Activated T-cell treated with anti-CD3 and anti-CD28 coated beads for 24 hours (primary cell): ENCODE measurements at regions not wholly inside any gene's neighbourhood (a gene's known extent, or its start where the extent isn't known, plus 50 kb on each side); places are given as distances from the start of the nearest gene placed in this dataset.

ENCODE experiments used
- DNase-seq: peaks from one replicate; pipeline ENCODE4 v3.0.0-alpha.2; 2020; ENCODE audit warnings: low read depth

DNA sequence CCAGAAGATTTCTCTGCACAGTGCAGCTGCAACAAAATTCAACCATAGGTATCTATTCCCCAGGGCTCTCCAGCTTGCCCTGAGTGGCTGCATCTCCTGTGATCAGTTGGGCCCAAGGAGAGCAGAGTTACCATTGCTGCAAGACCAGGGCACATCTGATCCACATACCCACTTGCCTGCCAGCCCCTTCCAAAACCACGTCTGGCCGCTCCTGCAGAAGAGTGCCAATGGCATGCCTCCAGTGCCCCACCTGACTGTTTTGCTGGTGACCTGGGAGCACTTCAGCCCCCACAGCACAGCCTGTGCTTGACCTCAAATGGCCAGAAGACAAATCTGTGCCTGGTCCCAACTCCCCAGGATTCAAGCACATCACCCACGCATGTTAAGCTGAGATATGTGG, 526.1 kb upstream of the GBE1 start:
- DNase-seq: no peak

DNA sequence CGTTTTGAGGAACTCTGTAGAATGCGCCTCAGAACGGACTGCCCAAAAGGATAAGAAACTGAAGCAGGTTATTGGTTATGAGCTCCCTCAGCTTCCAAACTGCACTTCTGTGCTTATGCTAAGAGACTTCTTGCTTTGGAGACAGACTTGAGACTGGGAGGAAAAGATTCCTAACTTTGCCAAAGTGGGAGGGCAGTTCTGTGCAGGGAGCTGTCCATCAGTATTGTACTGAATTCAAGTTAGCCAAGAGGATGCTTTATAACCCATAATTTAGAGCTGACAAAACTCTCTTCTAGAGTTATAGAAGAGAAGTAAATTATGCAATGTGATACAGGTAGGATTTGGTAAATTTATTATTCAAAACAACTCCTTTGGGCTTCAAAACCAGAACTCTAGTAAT, 519.8 kb upstream of the GBE1 start:
- DNase-seq: no peak

DNA sequence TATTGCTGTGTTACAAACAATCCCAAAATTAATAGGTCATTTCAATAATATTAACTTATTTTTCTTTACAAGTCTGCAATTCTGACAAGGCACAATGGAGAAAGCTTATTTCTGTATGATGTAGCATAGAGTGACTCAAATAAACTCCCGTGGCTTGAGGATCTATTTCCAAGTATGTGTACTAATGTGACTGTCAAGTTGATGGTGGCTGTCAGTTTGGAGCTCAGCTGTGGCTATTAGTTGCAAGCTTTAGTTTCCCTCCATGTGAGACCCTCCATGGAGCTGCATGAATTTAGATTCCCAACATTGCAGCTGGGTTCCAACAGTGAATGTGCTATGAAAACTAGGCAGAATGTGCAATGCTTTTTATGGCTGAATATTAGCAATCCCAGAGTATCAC, 515.5 kb upstream of the GBE1 start:
- no peak for DNase-seq

DNA sequence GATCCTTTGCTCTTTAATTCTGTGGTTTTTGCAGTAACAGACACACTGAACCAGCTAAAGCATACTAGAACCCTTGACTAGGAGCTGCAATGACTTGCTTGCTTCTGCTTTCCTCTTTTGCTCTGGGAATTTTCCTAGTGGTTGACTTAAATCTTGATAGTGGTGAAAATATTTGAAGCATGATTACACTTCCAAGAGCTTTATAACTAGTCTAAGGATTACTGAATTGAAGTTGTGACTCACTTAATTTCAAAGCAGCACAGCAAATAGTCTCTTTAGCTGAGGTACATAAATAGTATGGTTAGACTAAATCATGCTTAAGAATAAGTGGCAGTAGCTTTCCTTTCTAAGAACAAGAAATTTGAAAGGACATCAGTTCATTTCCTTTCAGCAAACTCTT, 513.5 kb upstream of the GBE1 start:
- DNase-seq: no peak

DNA sequence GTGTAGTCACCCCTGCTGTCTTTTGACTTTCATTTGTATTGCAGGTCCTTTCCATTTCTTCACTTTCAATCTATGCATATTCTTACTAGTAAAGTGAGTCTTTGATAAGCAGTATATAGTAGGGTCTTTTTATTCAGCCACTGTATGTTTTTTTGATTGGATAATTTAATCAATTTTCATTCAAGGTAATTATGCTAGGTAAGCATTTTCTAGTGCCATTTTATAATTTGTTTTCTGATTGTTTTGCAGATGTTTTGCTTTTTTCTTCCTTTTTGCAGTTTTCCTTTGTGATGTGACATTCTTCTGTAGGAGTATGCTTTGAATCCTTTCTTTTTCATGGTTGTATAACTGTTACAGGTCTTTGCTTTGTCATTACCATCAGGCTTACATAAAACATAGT, 504.3 kb upstream of the GBE1 start:
- DNase-seq: no peak

DNA sequence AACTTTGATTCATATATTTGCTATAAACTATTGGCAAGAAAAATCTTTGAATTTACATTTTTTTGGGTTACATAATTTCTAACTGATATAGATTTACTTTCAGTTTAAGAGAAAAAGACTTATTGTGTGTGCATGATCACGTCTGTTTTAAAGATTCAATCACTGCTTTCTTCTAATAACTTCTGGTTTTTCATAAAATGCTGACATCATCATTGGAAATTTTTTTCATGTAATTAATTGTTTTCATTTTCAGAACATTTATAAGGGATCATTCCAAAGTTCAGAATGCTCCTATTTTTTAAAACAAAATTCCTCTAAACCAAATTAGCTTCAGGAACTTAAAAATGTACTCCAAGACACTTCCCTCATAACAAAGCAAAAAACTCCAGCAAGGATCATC, 500.7 kb upstream of the GBE1 start:
- DNase-seq: no peak

DNA sequence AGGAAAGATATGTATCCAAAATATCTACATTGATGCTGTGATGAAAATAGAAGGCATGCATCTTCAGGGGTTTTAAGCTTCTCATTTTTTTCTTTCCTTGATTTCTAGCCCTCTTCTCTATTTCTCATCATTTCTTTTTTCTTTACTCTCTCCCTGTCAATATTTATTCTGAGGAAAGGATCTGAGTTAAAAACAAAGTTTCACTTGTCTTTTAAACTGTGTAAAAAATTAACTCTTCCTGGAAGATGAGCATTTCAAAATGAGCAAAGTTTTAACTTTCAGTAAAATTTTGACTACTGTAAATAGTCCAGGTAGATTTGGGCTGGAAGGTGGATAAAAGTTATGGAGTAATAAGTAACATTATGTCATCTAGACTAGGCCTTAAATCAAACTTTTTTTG, 500.2 kb upstream of the GBE1 start:
- no peak for DNase-seq

DNA sequence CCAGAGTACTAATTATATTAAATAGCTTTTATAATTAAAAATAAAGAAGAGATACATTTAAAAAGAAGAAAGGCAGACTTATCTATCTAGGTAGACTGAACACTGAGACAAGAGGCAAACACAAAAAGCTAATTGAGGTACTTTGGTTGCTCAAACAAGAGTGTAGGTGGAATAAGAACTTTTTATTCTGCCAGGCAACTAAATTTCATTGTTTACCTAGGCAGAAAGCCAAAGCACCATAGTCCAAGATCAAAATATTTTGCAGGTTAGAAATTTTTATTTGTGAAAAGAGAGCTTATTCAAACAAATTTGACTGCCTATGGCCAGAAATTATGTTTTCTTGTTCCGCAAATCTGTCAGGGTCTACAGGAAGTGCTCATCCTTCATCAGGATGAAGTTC, 499.6 kb upstream of the GBE1 start:
- DNase-seq: no peak

DNA sequence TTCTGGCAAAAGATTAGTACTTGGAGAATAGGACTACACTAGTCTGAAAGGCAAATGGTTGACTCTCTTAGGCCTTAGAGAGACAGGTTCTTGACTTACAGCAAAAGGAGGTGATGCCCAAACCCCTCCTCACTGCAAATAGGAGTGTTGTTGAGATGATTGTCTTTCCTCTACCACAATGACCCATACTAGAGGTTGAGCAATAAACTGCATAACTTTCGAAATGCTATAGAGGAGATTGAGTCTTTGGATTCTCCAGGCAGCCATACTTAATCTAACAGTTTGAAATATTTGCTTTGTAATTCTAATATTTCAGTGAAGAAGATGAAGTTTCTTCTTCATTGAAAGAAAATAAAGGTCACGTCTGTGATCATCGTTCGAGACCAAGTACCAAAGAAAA, 498.5 kb upstream of the GBE1 start:
- DNase-seq: no peak

DNA sequence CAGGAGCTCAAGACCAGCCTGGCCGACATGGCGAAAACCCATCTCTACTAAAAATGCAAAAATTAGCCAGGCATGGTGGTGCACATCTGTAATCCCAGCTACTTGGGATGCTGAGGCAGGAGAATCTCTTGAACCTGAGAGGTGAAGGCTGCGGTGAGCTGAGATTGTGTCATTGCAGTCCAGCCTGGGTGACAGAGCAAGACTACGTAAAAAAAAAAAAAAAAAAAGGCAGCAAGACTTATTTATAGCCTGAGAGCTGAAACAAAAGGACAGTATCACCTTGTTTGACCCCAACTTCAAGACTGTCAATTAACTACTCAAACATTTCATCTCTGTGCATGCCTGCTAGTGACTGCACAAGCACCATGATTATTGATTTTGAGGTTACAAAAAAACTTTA, 478.9 kb upstream of the GBE1 start:
- no peak for DNase-seq

DNA sequence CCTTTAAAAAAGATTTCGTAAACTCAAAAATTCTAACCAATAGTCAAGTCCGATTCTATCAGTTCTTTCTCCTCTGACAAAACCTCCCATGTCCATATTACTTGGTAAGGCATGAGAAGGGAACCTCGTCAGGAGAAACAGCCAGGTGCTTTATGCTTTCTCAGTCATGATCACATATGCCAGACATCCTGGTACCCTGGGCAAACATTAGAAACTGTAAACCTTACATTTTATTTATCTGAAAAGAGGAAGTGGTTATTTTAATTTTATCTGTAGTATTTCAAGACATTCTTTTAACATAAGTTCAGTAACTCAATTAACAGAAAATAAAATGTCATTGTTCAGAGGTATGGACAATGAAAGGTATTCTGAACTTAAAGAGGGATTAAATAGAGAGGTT, 474.8 kb upstream of the GBE1 start:
- no peak for DNase-seq

DNA sequence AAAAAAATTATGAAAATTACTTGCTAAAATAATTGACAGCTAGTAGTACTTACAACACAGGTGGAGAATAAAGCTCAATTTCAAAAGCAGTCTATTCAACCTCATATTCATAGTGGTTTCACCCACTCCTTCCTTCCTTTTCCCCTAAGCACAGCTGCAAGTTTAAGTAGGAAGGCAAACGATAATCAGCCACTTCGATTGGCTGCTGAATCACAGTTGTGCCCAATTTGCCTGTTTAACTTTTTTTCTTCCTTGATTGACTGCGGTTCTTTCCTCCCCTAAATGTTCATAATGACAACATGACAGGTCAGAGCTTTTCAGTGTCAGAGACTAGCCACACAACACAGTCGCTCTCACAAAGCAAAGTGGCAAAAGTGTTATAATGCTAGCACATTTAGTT, 468.0 kb upstream of the GBE1 start:
- no peak for DNase-seq

DNA sequence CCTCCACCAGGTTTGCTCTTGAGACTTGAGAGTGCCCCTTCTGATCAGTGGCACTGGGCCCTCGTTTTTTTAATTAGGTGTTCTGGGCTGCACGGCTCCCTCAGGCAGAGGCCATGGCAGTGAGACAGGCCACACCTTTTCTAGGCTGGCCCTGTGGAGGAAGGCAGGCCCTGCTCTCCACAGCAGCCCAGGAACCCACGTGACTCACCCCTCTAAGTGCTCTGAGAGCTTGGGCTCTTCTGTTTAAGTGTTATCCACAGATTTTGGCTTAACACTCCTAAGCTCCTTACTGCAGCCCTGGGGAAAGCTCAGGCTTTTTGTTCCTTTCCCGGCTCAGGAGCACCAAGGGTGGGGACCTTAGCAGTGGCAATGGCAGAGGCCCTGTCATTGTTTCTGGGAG, 463.2 kb upstream of the GBE1 start:
- no peak for DNase-seq

DNA sequence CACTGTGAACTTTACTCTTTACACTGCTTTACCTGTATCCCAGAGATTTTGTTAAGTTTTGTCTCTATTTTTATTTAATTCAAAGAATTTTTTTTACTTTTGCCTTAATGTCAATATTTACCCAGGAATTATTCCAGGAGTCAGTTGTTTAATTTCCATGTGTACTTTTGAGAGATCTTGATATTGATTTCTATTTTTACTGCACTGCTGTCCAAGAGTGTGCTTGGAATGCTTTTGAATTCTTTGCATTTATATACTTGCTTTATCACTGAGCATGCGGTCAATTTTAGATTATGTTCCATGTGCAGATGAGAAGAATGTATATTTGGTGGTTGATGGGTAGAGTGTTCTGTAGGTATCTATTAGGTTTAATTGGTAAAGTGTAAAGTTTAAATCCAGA, 461.0 kb upstream of the GBE1 start:
- DNase-seq: no peak

DNA sequence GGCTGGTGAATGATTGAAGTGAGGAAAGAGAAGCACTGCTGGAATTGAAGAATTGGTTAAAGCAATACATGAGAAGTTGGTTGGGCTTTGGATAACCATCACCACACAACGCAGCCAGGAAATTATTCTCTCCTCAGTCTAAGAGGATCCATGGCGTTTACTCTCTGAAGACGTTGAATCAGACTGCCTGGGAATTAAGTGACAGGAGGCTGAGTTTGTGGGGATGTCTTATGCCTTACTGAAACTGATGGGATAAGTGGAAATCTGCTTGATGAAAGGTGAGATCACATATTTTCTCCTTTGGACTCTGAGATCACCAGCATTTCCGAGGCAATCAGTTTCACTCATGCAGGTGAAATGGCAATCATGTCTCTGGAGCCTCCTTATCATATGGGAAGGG, 456.1 kb upstream of the GBE1 start:
- DNase-seq: no peak

DNA sequence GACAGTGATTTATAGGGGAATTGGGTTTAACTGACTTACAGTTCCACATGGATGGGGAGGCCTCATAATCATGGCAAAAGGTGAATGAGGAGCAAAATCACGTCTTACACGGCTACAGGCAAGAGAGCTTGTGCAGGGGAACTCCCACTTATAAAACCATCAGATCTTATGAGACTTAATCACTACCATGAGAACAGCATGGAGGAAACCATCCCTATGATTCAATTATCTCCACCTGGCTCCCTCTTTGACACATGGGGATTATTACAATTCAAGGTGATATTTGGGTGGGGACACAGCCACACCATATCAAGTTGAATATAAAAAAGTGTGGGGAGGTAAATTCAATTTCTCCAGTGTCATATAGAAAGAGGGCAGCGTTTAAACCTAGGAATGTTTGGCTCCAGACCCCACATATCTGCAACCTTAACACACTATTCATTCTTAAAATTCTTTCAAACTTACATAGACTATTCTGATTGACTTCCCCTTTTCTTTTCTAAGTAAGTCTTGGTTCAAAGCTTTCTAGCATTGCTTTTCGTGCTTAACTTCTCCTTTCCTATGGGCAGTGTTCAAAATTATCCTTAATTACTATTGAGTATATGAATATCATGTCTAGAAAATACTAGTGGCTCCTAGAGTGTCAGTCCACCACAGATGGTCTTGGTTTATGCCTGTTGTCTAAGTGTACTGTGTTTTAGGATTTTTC, 446.7 kb upstream of the GBE1 start:
- no peak for DNase-seq

DNA sequence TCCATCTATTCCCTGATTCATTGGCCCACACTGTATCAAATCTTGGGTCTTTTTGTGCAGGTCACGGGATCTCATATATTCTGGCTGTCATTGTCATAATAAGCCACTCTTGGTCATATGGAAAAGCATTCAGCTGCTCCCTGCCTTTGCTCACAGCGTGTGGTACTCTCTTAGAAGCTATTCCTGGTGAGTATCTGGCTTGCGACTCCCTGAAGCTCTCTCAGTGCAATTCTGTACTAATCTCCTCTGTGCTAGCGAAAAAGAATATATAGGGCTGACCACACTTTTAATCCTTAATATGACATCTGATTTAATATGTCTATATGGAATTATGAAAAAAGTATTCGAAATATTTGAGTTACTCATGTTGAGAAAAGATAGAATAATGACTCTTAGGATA, 440.8 kb upstream of the GBE1 start:
- DNase-seq: no peak

DNA sequence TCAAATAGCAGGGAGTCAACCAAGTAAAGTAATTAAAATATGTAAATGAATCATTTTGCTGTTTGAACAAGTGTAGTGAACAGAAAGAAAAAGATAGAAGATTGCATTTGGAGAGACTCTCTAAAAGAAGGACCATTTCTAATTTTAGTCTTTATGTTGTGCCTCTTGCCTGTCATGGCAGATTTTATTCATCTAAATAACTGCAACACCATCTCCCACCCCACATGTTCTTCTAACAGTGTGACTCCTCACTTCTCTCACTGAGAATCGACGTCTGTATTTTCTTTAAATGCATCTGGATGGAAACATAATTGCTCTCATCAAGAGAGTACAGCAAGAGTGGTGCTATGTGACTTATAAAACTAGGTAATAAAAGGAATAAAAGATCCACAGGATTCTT, 439.9 kb upstream of the GBE1 start:
- DNase-seq: no peak

DNA sequence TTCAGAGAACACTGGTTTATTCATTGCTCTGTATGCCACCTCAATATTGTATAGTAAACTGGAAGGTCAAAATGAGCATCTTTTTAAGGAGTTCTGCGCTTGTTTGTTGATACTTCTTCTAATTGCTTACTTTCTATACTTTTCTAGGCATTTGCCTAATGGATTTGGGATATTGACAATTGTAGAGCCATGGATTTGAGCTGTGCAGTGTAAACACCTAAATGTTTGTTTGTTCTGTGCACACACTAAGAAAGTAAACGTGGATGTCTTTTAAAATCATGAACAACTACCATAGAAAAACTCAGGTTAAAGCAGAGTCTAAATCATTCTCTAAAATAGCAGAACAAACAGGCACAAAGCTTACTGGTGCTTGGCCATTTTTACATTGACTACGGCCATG, 436.6 kb upstream of the GBE1 start:
- DNase-seq: no peak

DNA sequence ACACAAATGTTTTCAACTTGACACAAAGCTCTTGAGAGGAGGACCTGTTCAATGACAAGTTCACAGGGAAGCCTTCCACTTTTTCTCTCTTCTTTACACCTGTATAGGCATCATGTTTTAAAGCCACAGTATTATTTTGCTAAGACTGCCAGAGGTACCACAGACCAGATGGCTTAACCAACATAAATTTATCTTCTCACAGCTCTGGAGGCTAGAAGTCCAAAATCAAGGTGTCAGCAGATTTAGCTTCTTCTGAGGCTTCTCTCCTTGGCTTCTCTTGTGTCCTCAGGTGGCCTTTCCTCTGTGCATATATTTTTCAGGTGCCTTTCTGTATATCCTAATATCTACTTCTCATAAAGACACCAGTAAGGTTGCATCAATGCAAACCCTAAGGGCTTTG, 435.2 kb upstream of the GBE1 start:
- no peak for DNase-seq

DNA sequence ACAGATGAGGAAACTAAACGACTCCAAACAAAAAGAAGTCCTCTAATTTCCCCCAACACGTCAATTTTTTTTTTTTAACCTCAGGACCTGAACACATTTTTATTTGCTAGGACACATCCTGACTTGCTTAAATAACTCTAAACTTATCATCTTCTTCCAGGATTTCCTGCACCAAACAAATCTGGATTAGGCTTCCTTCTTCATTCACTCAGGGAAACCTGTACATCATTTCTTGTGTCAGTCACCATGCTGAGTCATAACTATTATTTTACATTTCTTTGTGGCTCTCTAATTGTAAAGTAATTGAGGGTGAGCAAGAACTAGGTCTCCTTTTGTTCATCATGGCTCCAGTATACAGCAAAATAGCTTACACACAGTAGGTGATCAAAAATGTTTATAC, 433.4 kb upstream of the GBE1 start:
- no peak for DNase-seq

DNA sequence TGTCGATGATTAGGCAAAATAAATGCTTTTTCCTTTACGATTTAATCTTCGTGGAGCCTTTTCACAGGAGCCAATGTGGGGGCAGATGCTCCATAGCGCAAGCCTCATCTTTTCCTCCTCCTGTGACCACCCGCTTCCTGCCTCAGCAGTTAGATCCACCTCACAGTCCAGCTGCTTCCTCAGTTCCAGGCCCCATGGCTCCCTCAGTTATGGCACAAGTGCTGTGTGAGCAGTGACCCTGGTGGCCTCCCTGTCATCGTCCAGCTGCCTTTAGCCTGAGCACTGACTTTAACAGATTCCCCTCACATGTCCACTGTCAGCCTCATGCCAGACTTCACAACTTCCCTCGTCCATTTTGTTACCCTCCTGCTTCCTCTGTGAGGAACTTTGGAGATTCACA, 424.6 kb upstream of the GBE1 start:
- DNase-seq: no peak

DNA sequence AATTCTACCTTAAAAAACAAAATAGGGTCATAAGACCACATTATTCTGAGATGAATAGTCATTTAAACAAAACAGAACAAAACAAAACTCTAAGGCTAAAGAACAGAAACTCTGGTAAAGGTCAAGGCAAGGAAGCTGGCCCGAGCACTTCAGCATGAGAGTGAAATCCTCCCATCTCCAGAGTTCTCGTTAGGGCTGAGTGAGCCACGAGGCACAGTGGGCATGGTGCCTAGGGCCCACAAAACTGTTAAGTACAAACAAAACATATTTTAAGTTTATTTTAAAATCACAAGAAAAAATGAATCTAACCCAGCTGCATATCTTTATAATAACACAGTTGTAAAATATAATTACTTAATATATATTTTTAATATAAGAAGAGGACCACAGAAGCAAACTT, 417.8 kb upstream of the GBE1 start:
- DNase-seq: no peak

DNA sequence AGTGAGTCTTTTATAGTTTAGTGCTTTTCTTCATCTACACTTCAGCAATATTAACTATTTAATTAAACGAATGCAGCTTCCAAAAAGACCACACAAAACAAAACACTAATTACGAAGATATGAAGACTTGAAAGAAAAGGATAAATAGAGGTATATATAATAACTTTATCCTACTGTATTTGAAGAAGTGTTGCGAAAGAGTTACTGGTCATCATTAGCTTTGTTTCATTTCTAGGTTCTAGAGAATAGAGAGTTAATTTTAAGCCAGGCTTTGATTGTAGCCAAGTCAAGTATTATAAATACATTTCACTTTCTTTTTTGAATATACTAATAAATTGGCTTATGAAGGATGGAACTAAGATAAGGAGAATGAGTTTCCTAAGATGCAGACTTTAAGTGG, 416.8 kb upstream of the GBE1 start:
- no peak for DNase-seq

DNA sequence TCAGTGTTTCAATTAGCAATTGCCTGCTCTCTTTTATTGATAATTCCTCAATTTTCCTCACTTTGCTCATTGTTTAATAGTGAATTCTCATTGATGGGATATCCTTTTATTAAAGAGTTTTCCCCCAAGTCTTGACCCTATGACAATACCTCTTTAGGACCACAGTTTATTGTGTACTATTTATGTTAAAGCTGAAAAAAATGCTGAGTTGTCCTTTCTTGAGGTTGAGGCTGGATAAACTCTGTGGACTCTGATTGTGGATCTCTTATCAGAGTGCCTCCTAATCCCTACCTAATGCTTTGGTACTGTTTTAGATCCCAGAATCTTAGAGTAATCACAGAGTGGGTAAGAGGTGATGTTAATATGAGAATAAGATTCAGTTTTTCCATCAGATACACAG, 416.3 kb upstream of the GBE1 start:
- no peak for DNase-seq
